GM21529 (cell line): ENCODE measurements at regions not wholly inside any gene's neighbourhood (a gene's known extent, or its start where the extent isn't known, plus 50 kb on each side); places are given as distances from the start of the nearest gene placed in this dataset.

ENCODE experiments used
- ATAC-seq: cut with Tn5 transposase; IDR thresholded peaks from one replicate; pipeline ENCODE4 v1.9.1; 2021; ENCODE audit not compliant: unreplicated experiment

- peak; percentile 86 for ATAC-seq
Observed at GRCh38 chr2:144162652-144163051, 357.3 kb downstream of the ZEB2 start.

DNA sequence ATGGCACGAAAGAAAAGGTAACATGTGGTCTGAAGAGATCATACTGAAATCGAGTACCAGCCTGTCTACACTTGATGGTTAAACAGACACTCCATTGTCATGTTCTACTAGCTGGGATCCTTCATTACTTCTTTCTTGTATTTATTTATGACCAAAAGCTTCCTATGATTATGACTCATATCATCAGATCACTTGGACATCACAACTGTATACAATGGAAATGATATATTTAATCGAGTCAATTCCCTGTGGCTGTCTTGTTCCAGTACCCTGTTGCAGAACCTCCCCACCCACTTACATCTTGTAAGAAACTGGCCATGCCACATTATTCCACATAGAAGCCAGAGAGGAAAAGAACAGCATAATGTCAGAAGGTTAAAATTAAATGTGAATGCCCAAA is 358.9 kb downstream of the ZEB2 start:
- no peak for ATAC-seq

- ATAC-seq: no peak
Observed at GRCh38 chr2:144159240-144159639, 360.7 kb downstream of the ZEB2 start.

DNA sequence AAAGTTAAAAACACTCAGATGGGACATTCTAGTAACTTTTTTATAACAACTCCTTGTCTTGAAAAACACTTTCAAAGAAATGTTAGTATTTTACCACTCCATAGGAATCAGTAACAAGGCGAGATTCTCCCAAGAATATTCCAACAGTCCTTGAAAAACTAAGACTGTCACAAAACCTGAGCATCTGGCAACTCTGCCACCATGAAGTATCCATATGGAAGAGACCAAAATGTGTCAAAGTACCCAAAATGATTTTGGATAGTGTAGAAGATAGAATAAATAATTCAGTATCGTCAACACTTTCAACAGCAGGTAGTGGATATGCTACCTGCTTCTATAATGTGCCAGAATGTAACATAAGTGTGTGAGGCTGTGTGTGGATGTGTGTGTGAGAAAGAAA is 361.8 kb downstream of the ZEB2 start:
- ATAC-seq: no peak

- no peak for ATAC-seq
Observed at GRCh38 chr2:144156736-144157640, 362.9 kb downstream of the ZEB2 start.

GRCh38 chr2:144154205-144154604 is 365.7 kb downstream of the ZEB2 start:
- no peak for ATAC-seq

DNA sequence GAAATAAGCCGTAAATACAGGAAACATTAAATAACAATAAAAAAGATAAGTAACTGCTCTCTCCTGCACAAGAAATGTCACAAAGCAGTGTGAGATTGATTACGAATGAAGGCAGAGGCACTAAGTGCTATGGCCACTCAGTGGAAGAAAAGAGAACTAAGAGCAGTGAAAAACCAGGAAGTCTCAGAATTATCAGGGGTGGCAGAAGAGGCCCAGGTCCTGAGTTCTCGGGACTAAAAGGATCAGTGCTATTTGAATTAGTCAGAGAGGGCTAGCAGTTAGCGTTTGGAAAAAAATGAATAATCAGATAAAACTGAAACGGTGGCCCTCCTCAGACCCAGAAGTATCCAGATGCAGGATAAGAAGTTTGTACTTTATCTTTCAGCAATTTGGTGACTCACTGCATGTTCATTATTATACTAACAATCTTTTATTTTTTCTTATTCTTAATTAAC is 367.1 kb downstream of the ZEB2 start:
- no peak for ATAC-seq

GRCh38 chr2:144151851-144152250 is 368.1 kb downstream of the ZEB2 start:
- ATAC-seq: no peak

- ATAC-seq: no peak
Observed at GRCh38 chr2:144151405-144151804, 368.5 kb downstream of the ZEB2 start.

GRCh38 chr2:144147356-144147755 is 372.6 kb downstream of the ZEB2 start:
- no peak for ATAC-seq

DNA sequence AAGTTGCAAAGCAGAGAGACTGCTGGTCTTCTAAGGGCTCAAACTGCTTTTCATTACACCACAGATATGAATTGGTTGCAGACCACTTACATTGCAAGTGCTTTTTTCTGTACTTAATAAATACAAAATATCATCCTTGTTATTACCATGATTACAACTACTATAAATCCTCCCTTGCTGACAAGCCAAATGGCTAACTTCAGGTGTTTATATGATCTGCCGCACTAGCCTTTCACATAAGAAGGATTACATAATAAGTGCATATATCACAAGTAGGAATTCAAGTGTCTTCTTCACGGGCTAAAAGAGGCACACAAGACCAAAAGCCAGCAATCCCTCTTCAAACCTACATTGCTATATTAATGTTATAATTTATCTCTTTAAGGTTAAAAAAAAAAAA is 373.0 kb downstream of the ZEB2 start:
- ATAC-seq: no peak

DNA sequence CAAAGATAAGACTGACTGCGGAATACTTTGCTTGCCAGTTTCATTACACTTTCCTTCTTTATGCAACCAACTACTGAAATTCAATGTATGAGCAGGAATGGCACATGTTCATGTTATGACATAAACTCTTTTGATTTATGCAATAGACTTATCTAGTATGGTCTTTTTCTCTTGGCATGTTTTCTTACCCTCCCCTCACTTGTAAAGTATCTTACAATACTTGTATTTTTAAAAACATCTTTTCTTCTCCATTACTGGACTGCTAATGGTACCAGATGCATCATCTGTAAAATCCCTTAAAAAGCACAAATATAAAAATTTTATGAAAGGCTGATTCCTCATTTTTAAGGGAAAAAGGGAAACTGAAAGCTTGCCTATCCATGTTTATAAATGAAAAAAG is 373.8 kb downstream of the ZEB2 start:
- ATAC-seq: no peak

DNA sequence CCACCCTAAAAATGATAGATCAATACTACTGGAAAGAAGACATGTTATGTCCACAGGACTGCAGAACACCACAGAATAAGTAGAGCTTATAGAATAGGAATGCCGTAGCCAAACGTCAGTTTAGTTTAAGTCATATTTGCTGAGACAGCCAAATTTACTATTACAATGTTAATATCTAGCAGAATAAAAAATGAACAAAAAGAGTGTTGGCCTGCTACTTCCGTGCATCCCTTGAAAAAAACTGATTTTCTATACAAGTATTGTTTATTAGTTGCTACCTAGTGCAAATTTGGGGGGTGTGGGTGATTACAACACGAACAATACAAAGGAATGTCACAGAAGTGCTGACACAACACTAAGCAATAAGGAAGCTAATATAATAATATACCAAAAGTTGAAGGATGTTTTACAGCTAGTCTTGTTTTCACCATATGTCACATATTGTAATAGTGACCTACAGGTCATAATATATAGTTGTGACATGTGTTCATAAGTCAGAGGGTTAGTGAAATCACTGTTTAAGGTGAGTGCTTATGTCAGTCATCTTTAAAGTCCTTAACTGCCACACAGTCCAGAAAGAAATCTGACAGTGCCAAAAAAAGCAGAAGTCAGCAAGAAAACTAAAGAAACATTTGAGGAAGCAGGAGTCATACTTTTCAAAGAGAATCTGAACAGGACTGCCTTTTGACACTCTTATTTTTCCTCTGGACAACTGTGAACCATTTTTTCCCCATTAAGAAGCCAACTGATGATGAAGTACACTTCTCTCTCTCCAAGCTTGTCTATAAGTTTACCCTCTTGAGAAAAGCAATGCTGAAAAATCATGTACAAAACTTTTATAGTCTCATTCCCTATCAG is 376.4 kb downstream of the ZEB2 start:
- no peak for ATAC-seq

DNA sequence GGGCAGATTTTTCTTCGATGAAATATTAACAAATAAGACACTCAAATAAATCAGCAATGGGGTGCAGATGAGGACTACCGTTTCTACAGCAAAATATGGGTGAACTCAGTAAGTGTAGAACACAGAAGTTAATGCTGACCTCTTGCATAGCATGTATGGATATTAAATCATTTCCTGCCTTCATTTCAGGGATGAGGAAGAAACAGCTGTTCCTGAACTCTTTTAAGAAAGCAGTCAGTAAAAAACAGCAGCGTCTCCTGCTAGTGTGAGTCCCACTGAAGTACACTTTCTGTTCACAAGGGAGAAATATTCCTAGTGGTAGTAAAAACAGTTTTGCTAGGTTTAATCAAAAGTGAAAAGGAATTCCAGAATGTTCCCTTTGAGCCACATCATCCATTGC is 379.0 kb downstream of the ZEB2 start:
- no peak for ATAC-seq

GRCh38 chr2:144137705-144138428 is 382.1 kb downstream of the ZEB2 start:
- no peak for ATAC-seq

GRCh38 chr2:144137272-144137671 is 382.6 kb downstream of the ZEB2 start:
- no peak for ATAC-seq

- no peak for ATAC-seq
Observed at GRCh38 chr2:144136297-144137010, 383.5 kb downstream of the ZEB2 start.

DNA sequence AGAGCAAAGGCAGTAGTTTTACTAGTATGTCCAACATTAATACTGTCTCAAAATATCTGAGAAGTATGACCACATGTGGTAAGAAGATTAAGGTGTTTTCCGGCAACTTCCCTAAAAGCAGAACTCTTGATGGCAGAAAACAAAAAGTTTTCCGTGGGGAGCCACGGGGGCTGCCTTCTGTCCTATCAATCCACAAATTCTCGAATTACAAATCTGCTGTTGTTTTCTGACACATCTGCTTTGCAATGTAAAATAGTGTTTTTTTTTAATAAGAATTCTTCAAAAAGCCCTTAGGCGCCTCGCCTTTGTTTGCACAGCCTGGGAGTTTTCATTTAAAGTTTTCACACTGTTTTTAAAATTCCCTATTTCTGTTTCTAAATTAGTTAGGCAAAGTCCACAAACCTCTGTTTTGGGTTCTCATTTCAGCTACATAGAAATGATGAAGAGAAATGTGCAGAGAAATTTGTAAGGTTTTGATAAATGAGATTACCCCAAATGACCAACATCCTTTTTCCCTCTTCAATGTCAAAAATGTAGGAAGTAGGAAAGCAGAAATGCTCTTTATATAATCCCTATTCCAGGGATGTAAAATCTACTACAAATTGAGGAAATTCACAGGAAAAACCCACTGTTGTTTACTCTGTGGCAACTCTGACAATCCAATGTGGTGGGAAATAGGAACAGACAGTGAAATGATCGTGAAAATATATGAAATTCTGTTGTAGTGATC is 385.8 kb downstream of the ZEB2 start:
- ATAC-seq: no peak

DNA sequence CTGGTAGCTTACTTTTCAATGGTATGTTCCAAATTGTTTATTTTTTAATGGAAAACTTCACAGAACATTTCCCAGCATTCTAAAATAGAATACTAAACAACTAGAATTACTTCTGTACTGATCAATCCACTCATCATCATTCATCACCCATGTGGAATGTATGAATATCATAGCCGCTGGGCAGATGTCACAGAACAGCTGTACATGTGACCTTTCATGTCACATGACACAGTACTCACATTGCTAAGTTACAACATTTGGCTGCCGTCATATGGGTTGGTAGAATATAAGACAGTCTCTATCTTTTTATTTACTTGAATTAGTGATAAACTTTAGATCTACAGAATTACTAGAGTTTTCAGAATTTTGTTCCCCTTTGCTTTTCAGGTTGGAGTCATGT is 387.6 kb downstream of the ZEB2 start:
- ATAC-seq: no peak

- ATAC-seq: no peak
Observed at GRCh38 chr2:144131042-144131441, 388.9 kb downstream of the ZEB2 start.
